ENCODE measurements at regions not wholly inside any gene's neighbourhood (a gene's known extent, or its start where the extent isn't known, plus 50 kb on each side); places are given as distances from the start of the nearest gene placed in this dataset.

GRCh38 chr2:186959486-186959885, 110.5 kb upstream of the ZSWIM2 start:
- TF ChIP-seq POLR2A (IDR thresholded peaks at IDR 0.05) = no peak
- TF ChIP-seq CTCF (IDR thresholded peaks at IDR 0.05) = no peak
- TF ChIP-seq POLR2AphosphoS5 (IDR thresholded peaks at IDR 0.05) = no peak

Measured in gastroesophageal sphincter (tissue), 3 donors.